HEK293 (cell line): ENCODE measurements at regions not wholly inside any gene's neighbourhood (a gene's known extent, or its start where the extent isn't known, plus 50 kb on each side); places are given as distances from the start of the nearest gene placed in this dataset.

Experiments
- CTCF ChIP-seq: fragments of 450-650 bp; formaldehyde crosslinking; IDR thresholded peaks from 2 replicates; pipeline ENCODE4 v1.5.1; 2016; ENCODE audit warnings: missing biosample characterization, missing genetic modification characterization
- EGR2 ChIP-seq: fragments of 450-650 bp; formaldehyde crosslinking; IDR thresholded peaks from 2 replicates; pipeline ENCODE4 v1.5.1; 2016; ENCODE audit warnings: low read depth, missing biosample characterization, missing genetic modification characterization
- ZBTB11 ChIP-seq: fragments of 450-650 bp; formaldehyde crosslinking; conservative IDR thresholded peaks from 2 replicates; pipeline ENCODE4 v1.5.1; 2016; ENCODE audit warnings: low read depth, missing biosample characterization, missing genetic modification characterization
- ZFP3 ChIP-seq: fragments of 450-650 bp; formaldehyde crosslinking; IDR thresholded peaks from 2 replicates; pipeline ENCODE4 v1.5.1; 2016; ENCODE audit warnings: low read depth, missing biosample characterization, missing genetic modification characterization
- ZNF202 ChIP-seq: fragments of 450-650 bp; formaldehyde crosslinking; IDR thresholded peaks from 2 replicates; pipeline ENCODE4 v1.5.1; 2016; ENCODE audit warnings: missing biosample characterization, missing genetic modification characterization, borderline replicate concordance
- ZNF501 ChIP-seq: fragments of 450-650 bp; formaldehyde crosslinking; IDR thresholded peaks from 2 replicates; pipeline ENCODE4 v1.5.1; 2016; ENCODE audit warnings: missing biosample characterization, missing genetic modification characterization
- ZNF521 ChIP-seq: fragments of 450-650 bp; formaldehyde crosslinking; IDR thresholded peaks from 2 replicates; pipeline ENCODE4 v1.5.1; 2017; ENCODE audit warnings: missing biosample characterization, mild to moderate bottlenecking, missing genetic modification characterization
- ZNF639 ChIP-seq: fragments of 450-650 bp; formaldehyde crosslinking; IDR thresholded peaks from 2 replicates; pipeline ENCODE4 v1.5.1; 2016; ENCODE audit warnings: missing biosample characterization, missing genetic modification characterization
- ZNF677 ChIP-seq: fragments of 450-650 bp; IDR thresholded peaks from 2 replicates; pipeline ENCODE4 v1.5.0; 2018; ENCODE audit warnings: missing biosample characterization, mild to moderate bottlenecking, missing genetic modification characterization, moderate library complexity
- ZNF707 ChIP-seq: fragments of 450-650 bp; formaldehyde crosslinking; IDR thresholded peaks from 2 replicates; pipeline ENCODE4 v1.5.1; 2016; ENCODE audit warnings: missing biosample characterization, missing genetic modification characterization

- no peak for TF ChIP-seq CTCF
- TF ChIP-seq ZFP3 (tag by site-specific recombination), result no peak
- TF ChIP-seq ZNF521, result no peak
- no peak for TF ChIP-seq ZNF202 (tag by site-specific recombination)
- no peak for TF ChIP-seq EGR2 (tag by site-specific recombination)
- TF ChIP-seq ZNF677 (tag by site-specific recombination), result no peak
- no peak for TF ChIP-seq ZBTB11 (tag by site-specific recombination)
- TF ChIP-seq ZNF707 (tag by site-specific recombination), result no peak
- no peak for TF ChIP-seq ZNF501
- TF ChIP-seq ZNF639 (tag by site-specific recombination), result no peak
These were observed 364.4 kb upstream of the API5 start for GRCh38 chr11:42947405-42947804.
